ENCODE measurements at regions not wholly inside any gene's neighbourhood (a gene's known extent, or its start where the extent isn't known, plus 50 kb on each side); places are given as distances from the start of the nearest gene placed in this dataset.
A peak's percentile ranks its signal among the peaks of the same experiment; 100 is the strongest.

GRCh38 chr9:16320338-16320902 lies 550.0 kb downstream of the BNC2 start:
- Histone ChIP-seq H3K36me3 (ENCODE audit: control insufficient read depth in 3 of 3, insufficient read depth in 3 of 3, low read length in 3 of 3) (no peaks in the 10 kb centered on the region), H3K9me3 (ENCODE audit: control insufficient read depth in 3 of 3, low read length in 3 of 3) (no peaks in the 10 kb centered on the region), H3K4me1 (ENCODE audit: control insufficient read depth in 3 of 3, insufficient read depth in 3 of 3, low read length in 3 of 3) (peaks cover 0 to 4% (median 2%) of the 10 kb centered on the region in 3 donors), H3K27ac (ENCODE audit: low read depth, low read length) (no peak overlapping the region), H3K9ac (ENCODE audit: low read depth in 1 of 3, low read length in 3 of 3) (no peak overlapping the region), H3K4me3 (ENCODE audit: low read length in 3 of 3) (no peak overlapping the region), H3K27me3 (ENCODE audit: control insufficient read depth in 3 of 3, insufficient read depth in 3 of 3, low read length in 3 of 3) (peaks cover 0 to 3% (median 3%) of the 10 kb centered on the region in 3 donors)

- H3K4me1 ChIP-seq (ENCODE audit: control insufficient read depth in 3 of 3, insufficient read depth in 3 of 3, low read length in 3 of 3) = peaks cover 0 to 4% (median 2%) of the 10 kb centered on the region in 3 donors
- H3K9me3 ChIP-seq (ENCODE audit: control insufficient read depth in 3 of 3, low read length in 3 of 3) = no peaks in the 10 kb centered on the region
- H3K27me3 ChIP-seq (ENCODE audit: control insufficient read depth in 3 of 3, insufficient read depth in 3 of 3, low read length in 3 of 3) = peaks cover 0 to 3% (median 3%) of the 10 kb centered on the region in 3 donors
- no peak overlapping the region for H3K9ac ChIP-seq (ENCODE audit: low read depth in 1 of 3, low read length in 3 of 3)
- H3K36me3 ChIP-seq (ENCODE audit: control insufficient read depth in 3 of 3, insufficient read depth in 3 of 3, low read length in 3 of 3) = no peaks in the 10 kb centered on the region
- H3K27ac ChIP-seq (ENCODE audit: low read depth, low read length) = no peak overlapping the region
- no peak overlapping the region for H3K4me3 ChIP-seq (ENCODE audit: low read length in 3 of 3)
Observed at GRCh38 chr9:16321461-16322119, 548.9 kb downstream of the BNC2 start.

GRCh38 chr9:16322849-16323248 lies 547.6 kb downstream of the BNC2 start:
- Histone ChIP-seq H3K27ac (ENCODE audit: low read depth, low read length) (no peak overlapping the region), H3K27me3 (ENCODE audit: control insufficient read depth in 3 of 3, insufficient read depth in 3 of 3, low read length in 3 of 3) (no peaks in the 10 kb centered on the region), H3K4me1 (ENCODE audit: control insufficient read depth in 3 of 3, insufficient read depth in 3 of 3, low read length in 3 of 3) (peaks cover 0 to 4% (median 0%) of the 10 kb centered on the region in 3 donors), H3K36me3 (ENCODE audit: control insufficient read depth in 3 of 3, insufficient read depth in 3 of 3, low read length in 3 of 3) (no peaks in the 10 kb centered on the region), H3K9me3 (ENCODE audit: control insufficient read depth in 3 of 3, low read length in 3 of 3) (no peaks in the 10 kb centered on the region), H3K9ac (ENCODE audit: low read depth in 1 of 3, low read length in 3 of 3) (no peak overlapping the region), H3K4me3 (ENCODE audit: low read length in 3 of 3) (no peak overlapping the region)

- Histone ChIP-seq H3K36me3 (ENCODE audit: control insufficient read depth in 3 of 3, insufficient read depth in 3 of 3, low read length in 3 of 3) (no peaks in the 10 kb centered on the region), H3K27ac (ENCODE audit: low read depth, low read length) (no peak overlapping the region), H3K9me3 (ENCODE audit: control insufficient read depth in 3 of 3, low read length in 3 of 3) (no peaks in the 10 kb centered on the region), H3K4me1 (ENCODE audit: control insufficient read depth in 3 of 3, insufficient read depth in 3 of 3, low read length in 3 of 3) (peaks cover 3 to 11% (median 3%) of the 10 kb centered on the region in 3 donors), H3K9ac (ENCODE audit: low read depth in 1 of 3, low read length in 3 of 3) (no peak overlapping the region), H3K27me3 (ENCODE audit: control insufficient read depth in 3 of 3, insufficient read depth in 3 of 3, low read length in 3 of 3) (no peaks in the 10 kb centered on the region), H3K4me3 (ENCODE audit: low read length in 3 of 3) (no peak overlapping the region)
Observed at GRCh38 chr9:16325966-16326365, 544.5 kb downstream of the BNC2 start.

GRCh38 chr9:16328349-16328748 lies 542.1 kb downstream of the BNC2 start:
- no peak overlapping the region for H3K9ac ChIP-seq (ENCODE audit: low read depth in 1 of 3, low read length in 3 of 3)
- no peak overlapping the region for H3K27ac ChIP-seq (ENCODE audit: low read depth, low read length)
- no peaks in the 10 kb centered on the region for H3K9me3 ChIP-seq (ENCODE audit: control insufficient read depth in 3 of 3, low read length in 3 of 3)
- H3K4me1 ChIP-seq (ENCODE audit: control insufficient read depth in 3 of 3, insufficient read depth in 3 of 3, low read length in 3 of 3) = peaks cover 3 to 7% (median 3%) of the 10 kb centered on the region in 3 donors
- H3K4me3 ChIP-seq (ENCODE audit: low read length in 3 of 3) = no peak overlapping the region
- no peaks in the 10 kb centered on the region for H3K27me3 ChIP-seq (ENCODE audit: control insufficient read depth in 3 of 3, insufficient read depth in 3 of 3, low read length in 3 of 3)
- no peaks in the 10 kb centered on the region for H3K36me3 ChIP-seq (ENCODE audit: control insufficient read depth in 3 of 3, insufficient read depth in 3 of 3, low read length in 3 of 3)

- Histone ChIP-seq H3K9ac (ENCODE audit: low read depth in 1 of 3, low read length in 3 of 3) (no peak overlapping the region), H3K9me3 (ENCODE audit: control insufficient read depth in 3 of 3, low read length in 3 of 3) (no peaks in the 10 kb centered on the region), H3K4me1 (ENCODE audit: control insufficient read depth in 3 of 3, insufficient read depth in 3 of 3, low read length in 3 of 3) (peaks cover 3 to 7% (median 3%) of the 10 kb centered on the region in 3 donors), H3K27me3 (ENCODE audit: control insufficient read depth in 3 of 3, insufficient read depth in 3 of 3, low read length in 3 of 3) (no peaks in the 10 kb centered on the region), H3K36me3 (ENCODE audit: control insufficient read depth in 3 of 3, insufficient read depth in 3 of 3, low read length in 3 of 3) (no peaks in the 10 kb centered on the region), H3K27ac (ENCODE audit: low read depth, low read length) (no peak overlapping the region), H3K4me3 (ENCODE audit: low read length in 3 of 3) (no peak overlapping the region)
Observed at GRCh38 chr9:16329671-16330113, 540.8 kb downstream of the BNC2 start.

GRCh38 chr9:16331031-16331430 lies 539.4 kb downstream of the BNC2 start:
- no peaks in the 10 kb centered on the region for H3K9me3 ChIP-seq (ENCODE audit: control insufficient read depth in 3 of 3, low read length in 3 of 3)
- no peak overlapping the region for H3K27ac ChIP-seq (ENCODE audit: low read depth, low read length)
- H3K27me3 ChIP-seq (ENCODE audit: control insufficient read depth in 3 of 3, insufficient read depth in 3 of 3, low read length in 3 of 3) = no peaks in the 10 kb centered on the region
- no peaks in the 10 kb centered on the region for H3K36me3 ChIP-seq (ENCODE audit: control insufficient read depth in 3 of 3, insufficient read depth in 3 of 3, low read length in 3 of 3)
- no peak overlapping the region for H3K9ac ChIP-seq (ENCODE audit: low read depth in 1 of 3, low read length in 3 of 3)
- no peak overlapping the region for H3K4me3 ChIP-seq (ENCODE audit: low read length in 3 of 3)
- H3K4me1 ChIP-seq (ENCODE audit: control insufficient read depth in 3 of 3, insufficient read depth in 3 of 3, low read length in 3 of 3) = peaks cover 5 to 12% (median 7%) of the 10 kb centered on the region in 3 donors

- Histone ChIP-seq H3K9ac (ENCODE audit: low read depth in 1 of 3, low read length in 3 of 3) (no peak overlapping the region), H3K9me3 (ENCODE audit: control insufficient read depth in 3 of 3, low read length in 3 of 3) (no peaks in the 10 kb centered on the region), H3K36me3 (ENCODE audit: control insufficient read depth in 3 of 3, insufficient read depth in 3 of 3, low read length in 3 of 3) (no peaks in the 10 kb centered on the region), H3K27me3 (ENCODE audit: control insufficient read depth in 3 of 3, insufficient read depth in 3 of 3, low read length in 3 of 3) (no peaks in the 10 kb centered on the region), H3K27ac (ENCODE audit: low read depth, low read length) (no peak overlapping the region), H3K4me3 (ENCODE audit: low read length in 3 of 3) (no peak overlapping the region), H3K4me1 (ENCODE audit: control insufficient read depth in 3 of 3, insufficient read depth in 3 of 3, low read length in 3 of 3) (peaks cover 5 to 13% (median 9%) of the 10 kb centered on the region in 3 donors)
Observed at GRCh38 chr9:16331527-16331926, 538.9 kb downstream of the BNC2 start.

- Histone ChIP-seq H3K4me3 (ENCODE audit: low read length in 3 of 3) (no peak overlapping the region), H3K27ac (ENCODE audit: low read depth, low read length) (no peak overlapping the region), H3K27me3 (ENCODE audit: control insufficient read depth in 3 of 3, insufficient read depth in 3 of 3, low read length in 3 of 3) (no peaks in the 10 kb centered on the region), H3K36me3 (ENCODE audit: control insufficient read depth in 3 of 3, insufficient read depth in 3 of 3, low read length in 3 of 3) (no peaks in the 10 kb centered on the region), H3K9ac (ENCODE audit: low read depth in 1 of 3, low read length in 3 of 3) (no peak overlapping the region), H3K9me3 (ENCODE audit: control insufficient read depth in 3 of 3, low read length in 3 of 3) (no peaks in the 10 kb centered on the region), H3K4me1 (ENCODE audit: control insufficient read depth in 3 of 3, insufficient read depth in 3 of 3, low read length in 3 of 3) (peaks cover 5 to 13% (median 9%) of the 10 kb centered on the region in 3 donors)
Observed at GRCh38 chr9:16333691-16334090, 536.8 kb downstream of the BNC2 start.

GRCh38 chr9:16335788-16336580 lies 534.5 kb downstream of the BNC2 start:
- H3K9me3 ChIP-seq (ENCODE audit: control insufficient read depth in 3 of 3, low read length in 3 of 3) = no peaks in the 10 kb centered on the region
- no peaks in the 10 kb centered on the region for H3K36me3 ChIP-seq (ENCODE audit: control insufficient read depth in 3 of 3, insufficient read depth in 3 of 3, low read length in 3 of 3)
- H3K27ac ChIP-seq (ENCODE audit: low read depth, low read length) = peak overlapping the region; percentile 48
- no peak overlapping the region for H3K4me3 ChIP-seq (ENCODE audit: low read length in 3 of 3)
- H3K9ac ChIP-seq (ENCODE audit: low read depth in 1 of 3, low read length in 3 of 3) = no peak overlapping the region
- H3K27me3 ChIP-seq (ENCODE audit: control insufficient read depth in 3 of 3, insufficient read depth in 3 of 3, low read length in 3 of 3) = no peaks in the 10 kb centered on the region
- peaks cover 2 to 6% (median 6%) of the 10 kb centered on the region in 3 donors for H3K4me1 ChIP-seq (ENCODE audit: control insufficient read depth in 3 of 3, insufficient read depth in 3 of 3, low read length in 3 of 3)

Data from skeletal muscle tissue (tissue), 3 donors.